Activated B cell treated with CpG ODN at 0.5 μM for 24 hours (primary cell): ENCODE measurements at regions not wholly inside any gene's neighbourhood (a gene's known extent, or its start where the extent isn't known, plus 50 kb on each side); places are given as distances from the start of the nearest gene placed in this dataset.
"Not testable (repeated sequence)": the region's sequence is repeated elsewhere in the genome, so short reads cannot be mapped to it uniquely, and the experiment has no call there.

Experiments used
- ATAC-seq: fragments of 200-7000 bp; cut with Tn5 transposase; one replicate; pipeline ENCODE4 v1.10.0; 2021; ENCODE audit warnings: low read depth, mild to moderate bottlenecking, moderate library complexity
- CTCF ChIA-PET: fragments of 350-600 bp; sonication (Branson Sonifier 250); formaldehyde crosslinking; loops from one replicate; lab custom pipeline; 2021; ENCODE audit warnings: antibody characterized with exemption; lab: Charles Lee
- POLR2A ChIA-PET: fragments of 350-600 bp; sonication (Branson Sonifier 250); formaldehyde crosslinking; loops from one replicate; lab custom pipeline; 2021; ENCODE audit warnings: antibody characterized with exemption; lab: Charles Lee
- DNase-seq: peaks from one replicate; pipeline ENCODE4 v3.0.0; 2022
- H3K27ac Mint-ChIP-seq: one replicate; pipeline ENCODE4 v1.8.0; 2020; ENCODE audit warnings: mixed read lengths
- H3K27me3 Mint-ChIP-seq: one replicate; pipeline ENCODE4 v1.8.0; 2021; ENCODE audit warnings: mixed read lengths
- H3K36me3 Mint-ChIP-seq: one replicate; pipeline ENCODE4 v1.8.0; 2021; ENCODE audit warnings: low read depth, mixed read lengths
- H3K4me1 Mint-ChIP-seq: one replicate; pipeline ENCODE4 v1.8.0; 2021; ENCODE audit warnings: mixed read lengths
- H3K4me3 Mint-ChIP-seq: one replicate; pipeline ENCODE4 v1.8.0; 2020; ENCODE audit warnings: mild to moderate bottlenecking, mixed read lengths
- H3K9me3 Mint-ChIP-seq: one replicate; pipeline ENCODE4 v1.8.0; 2020; ENCODE audit warnings: mixed read lengths
- CTCF ChIP-seq: fragments of 200-600 bp; IDR thresholded peaks from one replicate; pipeline ENCODE4 v1.8.0; 2022; ENCODE audit warnings: antibody characterized with exemption, mild to moderate bottlenecking
- intact Hi-C: fragments of 100-400 bp; cut with micrococcal nuclease; formaldehyde crosslinking; loops from one replicate; pipeline ENCODE4 v1.15.1; 2024

GRCh38 chrX:95945528-95945927 lies 739.1 kb upstream of the DIAPH2 start:
- ChIA-PET POLR2A (no interaction called here), CTCF (no interaction called here)
- Mint-ChIP-seq H3K27ac (no peak overlapping the region), H3K4me1 (no peaks in the 10 kb centered on the region), H3K9me3 (no peaks in the 10 kb centered on the region), H3K36me3 (no peaks in the 10 kb centered on the region), H3K4me3 (no peak overlapping the region), H3K27me3 (no peaks in the 10 kb centered on the region)
- ATAC-seq (no peak), DNase-seq (no peak)
- TF ChIP-seq CTCF = no peak
- intact Hi-C loops = no loop called here

- no peak for DNase-seq
- ChIA-PET CTCF (no interaction called here), POLR2A (no interaction called here)
- ATAC-seq = no peak
- Mint-ChIP-seq H3K9me3 (no peaks in the 10 kb centered on the region), H3K4me1 (no peaks in the 10 kb centered on the region), H3K27me3 (no peaks in the 10 kb centered on the region), H3K27ac (no peak overlapping the region), H3K36me3 (no peaks in the 10 kb centered on the region), H3K4me3 (no peak overlapping the region)
- TF ChIP-seq CTCF = no peak
- intact Hi-C loops = no loop called here
These were observed 735.1 kb upstream of the DIAPH2 start for GRCh38 chrX:95949588-95949987.

DNA sequence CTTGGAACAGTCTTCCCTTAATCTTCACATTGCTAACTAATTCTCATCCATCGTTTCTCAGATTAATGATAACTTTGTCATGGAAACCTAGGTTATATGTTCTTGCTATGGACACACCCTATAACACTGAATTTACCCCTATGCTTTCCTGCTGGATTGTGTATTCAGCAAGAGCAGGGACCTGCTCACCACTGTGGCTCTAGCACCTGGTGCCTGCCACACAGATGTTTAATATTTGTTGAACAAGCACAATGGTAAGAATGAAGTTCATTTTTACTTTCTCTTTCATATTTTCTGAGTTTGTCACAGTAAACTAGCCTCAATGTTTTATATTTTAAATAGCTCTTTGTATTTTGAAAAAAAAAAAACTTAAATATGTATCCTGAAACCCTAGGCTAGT lies 734.0 kb upstream of the DIAPH2 start:
- H3K4me1 Mint-ChIP-seq = no peaks in the 10 kb centered on the region
- H3K4me3 Mint-ChIP-seq = no peak overlapping the region
- intact Hi-C loops = no loop called here
- ATAC-seq (no peak), DNase-seq (no peak)
- CTCF ChIA-PET = no interaction called here
- H3K27me3 Mint-ChIP-seq = no peaks in the 10 kb centered on the region
- H3K36me3 Mint-ChIP-seq = no peaks in the 10 kb centered on the region
- no peak for TF ChIP-seq CTCF
- POLR2A ChIA-PET = no interaction called here
- no peaks in the 10 kb centered on the region for H3K9me3 Mint-ChIP-seq
- no peak overlapping the region for H3K27ac Mint-ChIP-seq

- TF ChIP-seq CTCF = no peak
- no peak overlapping the region for H3K4me3 Mint-ChIP-seq
- H3K27me3 Mint-ChIP-seq = no peaks in the 10 kb centered on the region
- intact Hi-C loops = no loop called here
- DNase-seq = no peak
- ATAC-seq = no peak
- CTCF ChIA-PET = no interaction called here
- no peak overlapping the region for H3K27ac Mint-ChIP-seq
- POLR2A ChIA-PET = no interaction called here
- no peaks in the 10 kb centered on the region for H3K4me1 Mint-ChIP-seq
- H3K9me3 Mint-ChIP-seq = no peaks in the 10 kb centered on the region
- no peaks in the 10 kb centered on the region for H3K36me3 Mint-ChIP-seq
These were observed 731.1 kb upstream of the DIAPH2 start for GRCh38 chrX:95953564-95953963.

DNA sequence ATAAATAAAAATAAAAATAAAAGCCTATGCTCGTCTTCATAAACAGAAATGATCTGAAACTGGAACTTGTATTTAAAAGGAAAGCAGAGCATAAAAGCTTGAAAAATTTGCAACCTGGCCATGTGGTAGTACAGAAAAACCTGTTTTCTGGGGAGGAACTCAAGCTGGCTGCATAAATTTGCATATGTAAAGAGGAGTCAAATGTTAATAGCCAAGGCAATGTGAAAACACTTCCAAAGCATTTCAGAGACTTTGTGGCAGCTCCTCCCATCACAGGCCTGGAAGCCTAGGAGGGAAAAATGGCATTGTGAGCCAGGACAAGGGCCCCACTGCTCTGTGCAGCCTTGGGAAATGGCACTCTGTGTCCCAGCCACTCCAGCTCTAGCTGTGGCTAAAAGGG lies 727.9 kb upstream of the DIAPH2 start:
- CTCF ChIA-PET = no interaction called here

GRCh38 chrX:95973456-95974095 lies 711.1 kb upstream of the DIAPH2 start:
- ATAC-seq, H3K4me3 Mint-ChIP-seq, CTCF ChIA-PET, POLR2A ChIA-PET, intact Hi-C loops, H3K9me3 Mint-ChIP-seq, H3K36me3 Mint-ChIP-seq, H3K27me3 Mint-ChIP-seq, DNase-seq, H3K27ac Mint-ChIP-seq, H3K4me1 Mint-ChIP-seq: not testable (repeated sequence)

More for the DNA sequence above, 727.9 kb upstream of the DIAPH2 start:
- H3K4me1 Mint-ChIP-seq = no peaks in the 10 kb centered on the region
- no peak for ATAC-seq
- H3K9me3 Mint-ChIP-seq = no peaks in the 10 kb centered on the region
- POLR2A ChIA-PET = no interaction called here
- no peak for DNase-seq
- no peak overlapping the region for H3K27ac Mint-ChIP-seq
- H3K36me3 Mint-ChIP-seq = no peaks in the 10 kb centered on the region
- no peak for TF ChIP-seq CTCF
- no peaks in the 10 kb centered on the region for H3K27me3 Mint-ChIP-seq
- H3K4me3 Mint-ChIP-seq = no peak overlapping the region
- intact Hi-C loops = no loop called here
